ENCODE measurements at regions not wholly inside any gene's neighbourhood (a gene's known extent, or its start where the extent isn't known, plus 50 kb on each side); places are given as distances from the start of the nearest gene placed in this dataset.

GRCh38 chr22:48554893-48555572 lies 1272.6 kb downstream of the BRD1 start:
- H3K36me3 ChIP-seq (ENCODE audit: control insufficient read depth in 2 of 2, insufficient read depth in 1 of 2, low read length in 2 of 2) = no peaks in the 10 kb centered on the region
- POLR2A ChIA-PET = no interaction called here

GRCh38 chr22:48553694-48554308 lies 1273.9 kb downstream of the BRD1 start:
- POLR2A ChIA-PET = no interaction called here
- Histone ChIP-seq H3K9me3 (ENCODE audit: control insufficient read depth, insufficient read depth, low read depth, low read length) (no peaks in the 10 kb centered on the region), H3K36me3 (ENCODE audit: control insufficient read depth in 2 of 2, insufficient read depth in 1 of 2, low read length in 2 of 2) (no peaks in the 10 kb centered on the region), H3K4me3 (ENCODE audit: low read depth, low read length) (no peak overlapping the region), H3K4me1 (ENCODE audit: control insufficient read depth, insufficient read depth, low read length) (no peaks in the 10 kb centered on the region), H3K27ac (ENCODE audit: extremely low read depth, low read depth, low read length) (no peak overlapping the region)
- no peak for TF ChIP-seq ZNF473 (tag by site-specific recombination; IDR thresholded peaks at IDR 0.05)
- no peak for TF ChIP-seq GLI4 (tag by site-specific recombination; IDR thresholded peaks at IDR 0.05)
- TF ChIP-seq OVOL3 (tag by site-specific recombination; IDR thresholded peaks at IDR 0.05) = no peak
- TF ChIP-seq GLI2 (tag by site-specific recombination; IDR thresholded peaks at IDR 0.05; ENCODE audit: borderline replicate concordance, low read depth) = no peak
- TF ChIP-seq, protein P1, sequence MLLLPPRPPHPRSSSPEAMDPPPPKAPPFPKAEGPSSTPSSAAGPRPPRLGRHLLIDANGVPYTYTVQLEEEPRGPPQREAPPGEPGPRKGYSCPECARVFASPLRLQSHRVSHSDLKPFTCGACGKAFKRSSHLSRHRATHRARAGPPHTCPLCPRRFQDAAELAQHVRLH (tag by site-specific recombination; IDR thresholded peaks at IDR 0.05) = no peak
- no peak for TF ChIP-seq ZNF121 (tag by site-specific recombination; IDR thresholded peaks at IDR 0.05)
- TF ChIP-seq ZFP41 (tag by site-specific recombination; IDR thresholded peaks at IDR 0.05; ENCODE audit: borderline replicate concordance) = no peak
- TF ChIP-seq ZXDB (tag by site-specific recombination; IDR thresholded peaks at IDR 0.05) = no peak
- no peak for TF ChIP-seq ZNF670 (tag by site-specific recombination; IDR thresholded peaks at IDR 0.05; ENCODE audit: low read depth)
- no peak for TF ChIP-seq ZBTB1 (tag by site-specific recombination; IDR thresholded peaks at IDR 0.05)
- CTCF ChIA-PET = interaction anchor here (0.6 kb wide), 1 partner anchor 177 kb away, joined by 3 read pairs; no protein-coding TSS in a partner anchor

More at GRCh38 chr22:48554893-48555572, 1272.6 kb downstream of the BRD1 start:
- Histone ChIP-seq H3K4me1 (ENCODE audit: control insufficient read depth, insufficient read depth, low read length) (no peaks in the 10 kb centered on the region), H3K4me3 (ENCODE audit: low read depth, low read length) (no peak overlapping the region), H3K9me3 (ENCODE audit: control insufficient read depth, insufficient read depth, low read depth, low read length) (no peaks in the 10 kb centered on the region), H3K27ac (ENCODE audit: extremely low read depth, low read depth, low read length) (no peak overlapping the region)
- TF ChIP-seq ZNF324 (tag by site-specific recombination; IDR thresholded peaks at IDR 0.05) = no peak
- no peak for TF ChIP-seq SETDB1 (IDR thresholded peaks at IDR 0.05; ENCODE audit: insufficient read length, low read length)
- TF ChIP-seq ZNF202 (tag by site-specific recombination; IDR thresholded peaks at IDR 0.05; ENCODE audit: borderline replicate concordance) = no peak
- TF ChIP-seq ZIC2 (tag by site-specific recombination; IDR thresholded peaks at IDR 0.05) = no peak
- TF ChIP-seq MEIS1 (CRISPR knock-in tag; IDR thresholded peaks at IDR 0.05; ENCODE audit: borderline replicate concordance) = no peak
- TF ChIP-seq ZNF280C (tag by site-specific recombination; IDR thresholded peaks at IDR 0.05) = no peak
- no peak for TF ChIP-seq GFI1B (tag by site-specific recombination; IDR thresholded peaks at IDR 0.05)
- TF ChIP-seq BCL6B (tag by site-specific recombination; IDR thresholded peaks at IDR 0.05) = no peak
- TF ChIP-seq, protein P2, sequence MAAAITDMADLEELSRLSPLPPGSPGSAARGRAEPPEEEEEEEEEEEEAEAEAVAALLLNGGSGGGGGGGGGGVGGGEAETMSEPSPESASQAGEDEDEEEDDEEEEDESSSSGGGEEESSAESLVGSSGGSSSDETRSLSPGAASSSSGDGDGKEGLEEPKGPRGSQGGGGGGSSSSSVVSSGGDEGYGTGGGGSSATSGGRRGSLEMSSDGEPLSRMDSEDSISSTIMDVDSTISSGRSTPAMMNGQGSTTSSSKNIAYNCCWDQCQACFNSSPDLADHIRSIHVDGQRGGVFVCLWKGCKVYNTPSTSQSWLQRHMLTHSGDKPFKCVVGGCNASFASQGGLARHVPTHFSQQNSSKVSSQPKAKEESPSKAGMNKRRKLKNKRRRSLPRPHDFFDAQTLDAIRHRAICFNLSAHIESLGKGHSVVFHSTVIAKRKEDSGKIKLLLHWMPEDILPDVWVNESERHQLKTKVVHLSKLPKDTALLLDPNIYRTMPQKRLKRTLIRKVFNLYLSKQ (tag by site-specific recombination; IDR thresholded peaks at IDR 0.05; ENCODE audit: borderline replicate concordance) = no peak
- no peak for TF ChIP-seq SP7 (tag by site-specific recombination; IDR thresholded peaks at IDR 0.05)
- TF ChIP-seq HOXC10 (CRISPR knock-in tag; IDR thresholded peaks at IDR 0.05) = no peak
- CTCF ChIA-PET = interaction anchor here (0.6 to 0.9 kb wide), 3 partner anchors 9 to 148 kb away, joined by 3 to 5 read pairs (median 3); no protein-coding TSS in a partner anchor
